H1 (cell line): ENCODE measurements at regions not wholly inside any gene's neighbourhood (a gene's known extent, or its start where the extent isn't known, plus 50 kb on each side); places are given as distances from the start of the nearest gene placed in this dataset.

ENCODE experiments used
- CTCF ChIA-PET: fragments of 300-600 bp; sonication (Branson Sonifier 250); formaldehyde crosslinking; loops from one replicate; lab custom pipeline; 2021; ENCODE audit not compliant: partially characterized antibody; lab: Charles Lee
- POLR2A ChIA-PET: fragments of 300-600 bp; sonication (Branson Sonifier 250); formaldehyde crosslinking; loops from one replicate; lab custom pipeline; 2021; ENCODE audit warnings: inconsistent platforms; ENCODE audit not compliant: partially characterized antibody; lab: Charles Lee
- DNase-seq, 2 experiments: peaks; one replicate each; pipeline versions ENCODE4 v3.0.0 to v3.0.0-alpha.2; 2010 to 2022; ENCODE audit warnings: low spot score in 2 of 2, low read depth in 1 of 2, mixed read lengths in 1 of 2
- FAIRE-seq: peaks from 2 replicates; lab custom pipeline; 2011; peaks lifted over from hg19 to GRCh38; lab: Jason Lieb, UNC
- H2AFZ ChIP-seq: 2 replicates; pipeline ENCODE4 v1.8.1; 2012; ENCODE audit warnings: low read length, inconsistent platforms
- H2AK5ac ChIP-seq: 2 replicates; pipeline ENCODE4 v1.6.1; 2013; ENCODE audit warnings: low read depth, low read length
- H2BK120ac ChIP-seq: replicated peaks from 2 replicates; pipeline ENCODE3; 2013; ENCODE audit warnings: low read depth, low read length, inconsistent platforms
- H2BK12ac ChIP-seq: 2 replicates; pipeline ENCODE4 v1.6.1; 2013; ENCODE audit warnings: low read depth, low read length
- H2BK15ac ChIP-seq: 2 replicates; pipeline ENCODE4 v1.6.1; 2013; ENCODE audit warnings: low read length
- H2BK20ac ChIP-seq: 2 replicates; pipeline ENCODE4 v1.6.1; 2013; ENCODE audit warnings: low read length
- H2BK5ac ChIP-seq: 2 replicates; pipeline ENCODE4 v1.6.1; 2013; ENCODE audit warnings: low read depth, low read length
- H3K14ac ChIP-seq: 2 replicates; pipeline ENCODE4 v1.6.1; 2013; ENCODE audit warnings: inconsistent platforms; ENCODE audit not compliant: insufficient read length
- H3K18ac ChIP-seq: 2 replicates; pipeline ENCODE4 v1.6.1; 2013; ENCODE audit warnings: low read length; ENCODE audit errors: extremely low read depth
- H3K23ac ChIP-seq: 2 replicates; pipeline ENCODE4 v1.6.1; 2013; ENCODE audit warnings: inconsistent platforms; ENCODE audit not compliant: insufficient read length
- H3K23me2 ChIP-seq: 2 replicates; pipeline ENCODE4 v1.6.1; 2013; ENCODE audit warnings: low read depth, low read length
- H3K27ac ChIP-seq: 2 replicates; pipeline ENCODE4 v1.6.1; 2011; ENCODE audit warnings: low read depth, low read length, inconsistent platforms
- H3K27me3 ChIP-seq, 4 experiments: replicated peaks in 1 of 4; 1 replicate in 1 of 4; 2 replicates in 3 of 4; pipeline versions ENCODE4 v1.6.1 to v1.8.1; 2011 to 2013; ENCODE audit warnings: low read length in 3 of 4, mild to moderate bottlenecking in 3 of 4, inconsistent platforms in 2 of 4, mixed read lengths in 2 of 4, moderate library complexity in 1 of 4; ENCODE audit not compliant: control insufficient read depth in 3 of 4, insufficient read depth in 3 of 4; ENCODE audit errors: extremely low read depth in 1 of 4
- H3K36me3 ChIP-seq, 4 experiments: 2 replicates each; pipeline versions ENCODE4 v1.6.1 to v1.8.1; 2011 to 2013; ENCODE audit warnings: mild to moderate bottlenecking in 4 of 4, low read length in 3 of 4, moderate library complexity in 2 of 4, control low read depth in 1 of 4, inconsistent platforms in 1 of 4; ENCODE audit not compliant: insufficient read depth in 4 of 4, control insufficient read depth in 2 of 4
- H3K4ac ChIP-seq: replicated peaks from 2 replicates; pipeline ENCODE3; 2013; ENCODE audit warnings: low read length, low read depth, mixed read lengths, inconsistent platforms; ENCODE audit not compliant: insufficient read length
- H3K4me1 ChIP-seq, 4 experiments: replicated peaks in 1 of 4; 1 replicate in 1 of 4; 2 replicates in 3 of 4; pipeline versions ENCODE4 v1.6.1 to v1.8.1; 2011 to 2013; ENCODE audit warnings: low read length in 3 of 4, inconsistent platforms in 2 of 4, mixed read lengths in 1 of 4; ENCODE audit not compliant: insufficient read depth in 4 of 4, control insufficient read depth in 3 of 4
- H3K4me2 ChIP-seq, 2 experiments: 2 replicates each; pipeline versions ENCODE4 v1.6.1 to v1.8.1; 2011 to 2013; ENCODE audit warnings: low read depth in 2 of 2, low read length in 2 of 2, control low read depth in 1 of 2, inconsistent platforms in 1 of 2, mild to moderate bottlenecking in 1 of 2; ENCODE audit not compliant: insufficient read depth in 1 of 2
- H3K4me3 ChIP-seq, 4 experiments: fragments of 200-600, 300-600 bp in 1 of 4; sonication (generic), shearing (Covaris generic), sonication (Bioruptor Twin) in 1 of 4; 2 replicates each; pipeline versions ENCODE4 v1.5.1 to v1.8.1; 2011 to 2016; ENCODE audit warnings: low read length in 4 of 4, low read depth in 3 of 4, control low read depth in 2 of 4, inconsistent platforms in 2 of 4, mild to moderate bottlenecking in 2 of 4, mixed read lengths in 1 of 4, moderate library complexity in 1 of 4; ENCODE audit not compliant: insufficient read depth in 2 of 4; ENCODE audit errors: extremely low read depth in 1 of 4
- H3K56ac ChIP-seq: replicated peaks from 2 replicates; pipeline ENCODE3; 2013; ENCODE audit warnings: low read depth, mild to moderate bottlenecking, mixed read lengths, low read length, inconsistent platforms; ENCODE audit not compliant: insufficient read length
- H3K79me1 ChIP-seq: 2 replicates; pipeline ENCODE4 v1.6.1; 2013; ENCODE audit warnings: low read depth, low read length, control low read depth
- H3K79me2 ChIP-seq, 2 experiments: 2 replicates each; pipeline versions ENCODE4 v1.6.1 to v1.8.1; 2012 to 2013; ENCODE audit warnings: low read length in 2 of 2, mild to moderate bottlenecking in 2 of 2, inconsistent platforms in 1 of 2; ENCODE audit not compliant: insufficient read depth in 2 of 2, control insufficient read depth in 1 of 2
- H3K9ac ChIP-seq, 4 experiments: replicated peaks in 1 of 4; 1 replicate in 1 of 4; 2 replicates in 3 of 4; pipeline versions ENCODE4 v1.6.1 to v1.8.1; 2011 to 2013; ENCODE audit warnings: low read depth in 3 of 4, low read length in 3 of 4, control low read depth in 2 of 4, mild to moderate bottlenecking in 2 of 4, moderate library complexity in 2 of 4, inconsistent platforms in 1 of 4; ENCODE audit errors: extremely low read depth in 1 of 4
- H3K9me3 ChIP-seq, 2 experiments: 2 replicates each; pipeline versions ENCODE4 v1.6.1 to v1.8.1; 2012 to 2013; ENCODE audit warnings: mild to moderate bottlenecking in 2 of 2, moderate library complexity in 2 of 2, control low read depth in 1 of 2, inconsistent platforms in 1 of 2, low read depth in 1 of 2, low read length in 1 of 2, mixed read lengths in 1 of 2; ENCODE audit not compliant: insufficient read depth in 2 of 2
- H4K20me1 ChIP-seq, 2 experiments: replicated peaks in 1 of 2; 2 replicates each; pipeline versions ENCODE3 to v1.8.1; 2011 to 2013; ENCODE audit warnings: inconsistent platforms in 2 of 2, low read length in 2 of 2, mild to moderate bottlenecking in 1 of 2; ENCODE audit not compliant: insufficient read depth in 2 of 2, control insufficient read depth in 1 of 2
- H4K5ac ChIP-seq: 2 replicates; pipeline ENCODE4 v1.6.1; 2013; ENCODE audit warnings: low read length, low read depth, mixed read lengths, inconsistent platforms; ENCODE audit not compliant: insufficient read length
- H4K8ac ChIP-seq: 2 replicates; pipeline ENCODE4 v1.8.0; 2013; ENCODE audit warnings: mild to moderate bottlenecking, moderate library complexity, low read length, inconsistent platforms; ENCODE audit not compliant: insufficient read depth; ENCODE audit errors: extremely low read depth
- H4K91ac ChIP-seq: replicated peaks from 2 replicates; pipeline ENCODE3; 2013; ENCODE audit warnings: low read length, mixed read lengths, inconsistent platforms; ENCODE audit not compliant: insufficient read length
- CBX8 ChIP-seq: fragments of 300-800, 300-1000 bp; sonication (generic); IDR thresholded peaks from 2 replicates; pipeline ENCODE4 v1.7.1; 2016; ENCODE audit warnings: low read depth, low read length, borderline replicate concordance
- CEBPB ChIP-seq: IDR thresholded peaks from 2 replicates; pipeline ENCODE4 v1.6.1; 2012; ENCODE audit warnings: low read depth, low read length
- EGR1 ChIP-seq: IDR thresholded peaks from 2 replicates; pipeline ENCODE4 v1.6.1; 2011; ENCODE audit warnings: low read depth, low read length, borderline replicate concordance
- GTF2F1 ChIP-seq: IDR thresholded peaks from 2 replicates; pipeline ENCODE4 v1.6.1; 2012; ENCODE audit warnings: low read depth, low read length, improper control_type of control experiment, borderline replicate concordance
- KDM4A ChIP-seq: IDR thresholded peaks from one replicate; pipeline ENCODE4 v1.7.1; 2012; ENCODE audit warnings: low read depth, mild to moderate bottlenecking, moderate library complexity, low read length, inconsistent platforms; ENCODE audit not compliant: severe bottlenecking
- NANOG ChIP-seq: IDR thresholded peaks from 2 replicates; pipeline ENCODE4 v1.6.1; 2011; ENCODE audit warnings: low read length, low read depth, mild to moderate bottlenecking, inconsistent platforms; ENCODE audit not compliant: insufficient read depth, poor library complexity, severe bottlenecking
- RBBP5 ChIP-seq: IDR thresholded peaks from 2 replicates; pipeline ENCODE4 v1.7.1; 2012; ENCODE audit warnings: low read depth, mild to moderate bottlenecking, inconsistent platforms, low read length, moderate library complexity, borderline replicate concordance
- SAP30 ChIP-seq: fragments of 300-600 bp; sonication (generic); IDR thresholded peaks from 2 replicates; pipeline ENCODE4 v1.7.1; 2012; ENCODE audit warnings: low read length, moderate library complexity, mild to moderate bottlenecking, inconsistent platforms; ENCODE audit not compliant: insufficient read depth, insufficient replicate concordance
- SIRT6 ChIP-seq: IDR thresholded peaks from one replicate; pipeline ENCODE4 v1.7.1; 2012; ENCODE audit warnings: low read length, inconsistent platforms
- SP2 ChIP-seq: IDR thresholded peaks from 2 replicates; pipeline ENCODE4 v1.6.1; 2012; ENCODE audit warnings: mild to moderate bottlenecking, low read length, inconsistent platforms
- USF2 ChIP-seq: IDR thresholded peaks from 2 replicates; pipeline ENCODE4 v1.6.1; 2011; ENCODE audit warnings: low read length, improper control_type of control experiment
- WGBS, 2 experiments: shearing (Covaris generic) in 1 of 2; methylation state at CpG; one replicate each; pipeline versions ENCODE4 v1.1.6 to v1.1.7; 2013 to 2015; ENCODE audit warnings: low lambda C conversion rate in 2 of 2, mixed read lengths in 2 of 2, inconsistent platforms in 1 of 2, low coverage in 1 of 2, missing lambda C conversion rate in 1 of 2; ENCODE audit not compliant: insufficient replicate concordance in 2 of 2, insufficient coverage in 1 of 2, insufficient read length in 1 of 2; ENCODE audit errors: extremely low coverage in 1 of 2, missing lambda C conversion rate in 1 of 2; 5-methylcytosine and 5-hydroxymethylcytosine counted together

GRCh38 chr6:4491501-4492260, 284.5 kb upstream of the CDYL start:
- Histone ChIP-seq H3K4me1 (peaks cover 0 to 4% (median 3%) of the 10 kb centered on the region in 4 experiments; a peak in 5 of 7 replicates), H3K56ac (no peak overlapping the region), H3K14ac (no peak overlapping the region), H3K23ac (no peak overlapping the region), H3K9ac (no peak overlapping the region), H2BK120ac (no peak overlapping the region), H3K18ac (no peak overlapping the region), H4K91ac (no peak overlapping the region), H2BK20ac (no peak overlapping the region), H4K5ac (no peak overlapping the region), H2BK15ac (0 out of 2 replicates have a peak overlapping the region, but pooled peaks have one; percentile 61), H2BK12ac (peak overlapping the region; percentile 44; the same call in 1 of the 2 replicates), H2BK5ac (no peak overlapping the region), H3K36me3 (no peaks in the 10 kb centered on the region; a peak in 1 of 8 replicates), H2AFZ (no peak overlapping the region), H3K79me2 (no peaks in the 10 kb centered on the region), H3K27ac (no peak overlapping the region), H4K20me1 (no peaks in the 10 kb centered on the region), H3K79me1 (no peaks in the 10 kb centered on the region), H3K4me3 (no peak overlapping the region), H3K23me2 (no peaks in the 10 kb centered on the region), H4K8ac (no peak overlapping the region), H3K9me3 (no peaks in the 10 kb centered on the region), H3K4me2 (no peak overlapping the region), H3K27me3 (no peaks in the 10 kb centered on the region), H3K4ac (no peak overlapping the region), H2AK5ac (peak overlapping the region; percentile 1; the same call in 1 of the 2 replicates)
- FAIRE-seq = no peak
- WGBS, 2 experiments = 89% methylated on average over 7 of the region's 7 CpGs; no CpG with 5 or more reads in 1 of the 2 experiments
- ChIA-PET POLR2A (interaction anchor here (1.4 kb wide), 1 partner anchor 20 kb away, joined by 3 read pairs; no protein-coding TSS in a partner anchor), CTCF (interaction anchor here (0.6 to 0.9 kb wide), 2 partner anchors 14 to 438 kb away, joined by 3 read pairs; no protein-coding TSS in a partner anchor)
- DNase-seq = no peak
- no peak for TF ChIP-seq CBX8
- no peak for TF ChIP-seq USF2
- no peak for TF ChIP-seq CEBPB
- TF ChIP-seq EGR1 = no peak
- no peak for TF ChIP-seq NANOG
- TF ChIP-seq SAP30 = no peak
- TF ChIP-seq KDM4A = no peak
- TF ChIP-seq RBBP5 = no peak
- TF ChIP-seq SIRT6 = no peak
- TF ChIP-seq SP2 = no peak
- no peak for TF ChIP-seq GTF2F1
